A673 (cell line): ENCODE measurements at regions not wholly inside any gene's neighbourhood (a gene's known extent, or its start where the extent isn't known, plus 50 kb on each side); places are given as distances from the start of the nearest gene placed in this dataset.

ENCODE experiments used
- BruUV-seq: library from RNA; stranded (reverse); fragments of 400-500 nt; replicated peaks from 2 replicates; lab custom pipeline; 2021; lab: Mats Ljungman, UMichigan
- CTCF ChIA-PET: fragments of 300-600 bp; sonication (Branson Sonifier 250); formaldehyde crosslinking; loops from one replicate; lab custom pipeline; 2022; ENCODE audit warnings: antibody characterized with exemption; lab: Charles Lee
- POLR2A ChIA-PET: fragments of 300-600 bp; sonication (Branson Sonifier 250); formaldehyde crosslinking; loops from one replicate; lab custom pipeline; 2022; ENCODE audit warnings: antibody characterized with exemption; ENCODE audit not compliant: low non-redundant PET; lab: Charles Lee
- DNase-seq: peaks from one replicate; pipeline ENCODE4 v3.0.0-alpha.2; 2015; ENCODE audit warnings: low spot score
- H3K27ac ChIP-seq: fragments of 200-600 bp; sonication (generic); 2 replicates; pipeline ENCODE4 v1.5.1; 2016; ENCODE audit warnings: mixed run types, low read depth, mild to moderate bottlenecking, mixed read lengths, antibody characterized with exemption, low read length; ENCODE audit not compliant: poor library complexity, severe bottlenecking
- H3K27me3 ChIP-seq: fragments of 200-600 bp; sonication (generic); replicated peaks from 2 replicates; pipeline ENCODE4 v1.6.1; 2017; ENCODE audit warnings: mixed run types, low read depth, mild to moderate bottlenecking, mixed read lengths, antibody characterized with exemption, low read length; ENCODE audit not compliant: insufficient read depth, poor library complexity
- H3K36me3 ChIP-seq: fragments of 200-600 bp; sonication (generic); 2 replicates; pipeline ENCODE4 v1.6.1; 2016; ENCODE audit warnings: mixed run types, mild to moderate bottlenecking, mixed read lengths, antibody characterized with exemption, low read length; ENCODE audit not compliant: insufficient read depth, poor library complexity, severe bottlenecking
- H3K4me1 ChIP-seq: fragments of 200-600 bp; sonication (generic); 2 replicates; pipeline ENCODE4 v1.6.1; 2017; ENCODE audit warnings: mixed run types, mild to moderate bottlenecking, mixed read lengths, antibody characterized with exemption, low read length; ENCODE audit not compliant: insufficient read depth, poor library complexity, severe bottlenecking
- H3K4me3 ChIP-seq: fragments of 200-600 bp; sonication (generic); 2 replicates; pipeline ENCODE4 v1.5.1; 2016; ENCODE audit warnings: low read depth, mixed run types, mild to moderate bottlenecking, mixed read lengths, low read length; ENCODE audit not compliant: poor library complexity, severe bottlenecking
- H3K9me3 ChIP-seq: fragments of 200-600 bp; sonication (generic); 2 replicates; pipeline ENCODE4 v1.6.1; 2016; ENCODE audit warnings: mixed run types, low read depth, mild to moderate bottlenecking, mixed read lengths, antibody characterized with exemption, low read length; ENCODE audit not compliant: poor library complexity, severe bottlenecking
- CTCF ChIP-seq: fragments of 300-800, 200-600 bp; sonication (generic); conservative IDR thresholded peaks from 2 replicates; pipeline ENCODE4 v1.5.1; 2017; ENCODE audit warnings: low read depth, mild to moderate bottlenecking, antibody characterized with exemption, low read length, moderate library complexity, mixed read lengths
- EZH2 ChIP-seq: fragments of 200-600 bp; sonication (generic); IDR thresholded peaks from 2 replicates; pipeline ENCODE4 v1.6.1; 2017; ENCODE audit warnings: borderline replicate concordance, low read depth, mild to moderate bottlenecking, mixed read lengths, antibody characterized with exemption, low read length; ENCODE audit not compliant: poor library complexity, severe bottlenecking
- intact Hi-C: fragments of 100-400 bp; cut with micrococcal nuclease; formaldehyde crosslinking; loops from one replicate; pipeline ENCODE4 v1.10.0; 2022; ENCODE audit not compliant: unreplicated experiment

- TF ChIP-seq EZH2 (no peak), CTCF (no peak)
- POLR2A ChIA-PET = no interaction called here
- H3K27me3 ChIP-seq = peaks cover 62% of the 10 kb centered on the region
- H3K9me3 ChIP-seq = no peaks in the 10 kb centered on the region
- H3K4me1 ChIP-seq = no peaks in the 10 kb centered on the region
- no TSS peak for BruUV-seq
- no peak overlapping the region for H3K27ac ChIP-seq
- H3K36me3 ChIP-seq = no peaks in the 10 kb centered on the region
- CTCF ChIA-PET = no interaction called here
- H3K4me3 ChIP-seq = no peak overlapping the region
- no peak for DNase-seq
- intact Hi-C loops = no loop called here
Observed at GRCh38 chr17:79171188-79171587, 96.6 kb downstream of the ENGASE start.

GRCh38 chr17:79169861-79170260 lies 95.2 kb downstream of the ENGASE start:
- Histone ChIP-seq H3K9me3 (no peaks in the 10 kb centered on the region), H3K27ac (no peak overlapping the region), H3K36me3 (no peaks in the 10 kb centered on the region), H3K27me3 (peaks cover 63% of the 10 kb centered on the region), H3K4me1 (no peaks in the 10 kb centered on the region), H3K4me3 (no peak overlapping the region)
- TF ChIP-seq EZH2 (no peak), CTCF (no peak)
- intact Hi-C loops = no loop called here
- ChIA-PET POLR2A (no interaction called here), CTCF (no interaction called here)
- no TSS peak for BruUV-seq
- no peak for DNase-seq

GRCh38 chr17:79169366-79169765 lies 94.7 kb downstream of the ENGASE start:
- ChIA-PET CTCF (no interaction called here), POLR2A (no interaction called here)
- no peaks in the 10 kb centered on the region for H3K9me3 ChIP-seq
- H3K4me3 ChIP-seq = no peak overlapping the region
- intact Hi-C loops = no loop called here
- no peaks in the 10 kb centered on the region for H3K36me3 ChIP-seq
- no peaks in the 10 kb centered on the region for H3K4me1 ChIP-seq
- H3K27me3 ChIP-seq = peaks cover 68% of the 10 kb centered on the region
- no peak for TF ChIP-seq EZH2
- TF ChIP-seq CTCF = no peak
- no TSS peak for BruUV-seq
- H3K27ac ChIP-seq = no peak overlapping the region
- DNase-seq = no peak
